22Rv1 (cell line): ENCODE measurements at regions not wholly inside any gene's neighbourhood (a gene's known extent, or its start where the extent isn't known, plus 50 kb on each side); places are given as distances from the start of the nearest gene placed in this dataset.

Experiments used
- H3K27ac ChIP-seq: fragments of 450-650 bp; 2 replicates; pipeline ENCODE4 v1.5.1; 2017
- CTCF ChIP-seq: fragments of 450-650 bp; IDR thresholded peaks from 2 replicates; pipeline ENCODE4 v1.5.1; 2017; ENCODE audit warnings: mild to moderate bottlenecking
- ZFX ChIP-seq: fragments of 450-650 bp; IDR thresholded peaks from 2 replicates; pipeline ENCODE4 v1.6.1; 2017; ENCODE audit warnings: antibody characterized with exemption, borderline replicate concordance

GRCh38 chr4:187004628-187005027 is 281.0 kb upstream of the FAT1 start:
- TF ChIP-seq ZFX, result no peak

GRCh38 chr4:187006189-187006618 is 282.5 kb upstream of the FAT1 start:
- no peak for TF ChIP-seq CTCF
- TF ChIP-seq ZFX, result no peak
- no peak overlapping the region for H3K27ac ChIP-seq

More at GRCh38 chr4:187004628-187005027, 281.0 kb upstream of the FAT1 start:
- no peak overlapping the region for H3K27ac ChIP-seq

GRCh38 chr4:187010052-187010451 is 286.4 kb upstream of the FAT1 start:
- TF ChIP-seq ZFX (no peak), CTCF (no peak)
- H3K27ac ChIP-seq, result no peak overlapping the region

GRCh38 chr4:187016101-187016500 is 292.4 kb upstream of the FAT1 start:
- no peak overlapping the region for H3K27ac ChIP-seq
- no peak for TF ChIP-seq CTCF
- no peak for TF ChIP-seq ZFX

GRCh38 chr4:187017147-187017546 is 293.5 kb upstream of the FAT1 start:
- TF ChIP-seq ZFX, result no peak
- no peak for TF ChIP-seq CTCF

GRCh38 chr4:187019896-187020295 is 296.2 kb upstream of the FAT1 start:
- no peak for TF ChIP-seq ZFX
- no peak for TF ChIP-seq CTCF
- H3K27ac ChIP-seq, result no peak overlapping the region

More at GRCh38 chr4:187017147-187017546, 293.5 kb upstream of the FAT1 start:
- H3K27ac ChIP-seq, result no peak overlapping the region

- no peak overlapping the region for H3K27ac ChIP-seq
- TF ChIP-seq CTCF (no peak), ZFX (no peak)
These were observed 297.0 kb upstream of the FAT1 start for GRCh38 chr4:187020676-187021075.

- TF ChIP-seq ZFX (no peak), CTCF (no peak)
- no peak overlapping the region for H3K27ac ChIP-seq
These were observed 298.0 kb upstream of the FAT1 start for GRCh38 chr4:187021436-187022205.
